ENCODE measurements at regions not wholly inside any gene's neighbourhood (a gene's known extent, or its start where the extent isn't known, plus 50 kb on each side); places are given as distances from the start of the nearest gene placed in this dataset.
A peak's percentile ranks its signal among the peaks of the same experiment; 100 is the strongest.

DNA sequence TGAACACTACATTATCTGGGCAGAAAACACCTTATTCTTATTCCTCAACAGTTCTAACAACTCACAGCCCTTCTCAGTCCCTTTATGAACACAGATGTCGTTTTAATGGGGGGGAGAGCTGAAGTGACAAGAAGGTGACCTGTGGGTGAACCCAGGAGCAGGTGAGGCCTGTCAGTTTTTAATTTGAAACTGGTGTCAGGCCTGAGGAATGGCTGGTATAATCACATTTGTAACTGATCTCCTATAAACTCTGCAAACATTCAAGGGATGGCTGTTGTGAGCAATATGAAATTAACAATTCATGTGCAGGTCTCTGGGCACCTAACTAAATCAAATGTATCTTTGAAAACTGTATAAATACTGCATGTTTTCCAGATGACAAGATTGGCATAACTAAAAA is 362.1 kb upstream of the NR5A2 start:
- no peak overlapping the region for H4K91ac ChIP-seq (ENCODE audit: low read depth, low read length)
- no peak overlapping the region for H3K9ac ChIP-seq (ENCODE audit: low read length)
- H3K27ac ChIP-seq (ENCODE audit: low read depth, low read length) = no peak overlapping the region
- no peak overlapping the region for H2BK120ac ChIP-seq (ENCODE audit: insufficient read depth, low read length, poor library complexity)
- no peaks in the 10 kb centered on the region for H3K36me3 ChIP-seq (ENCODE audit: control insufficient read depth in 1 of 2, insufficient read depth in 2 of 2, low read length in 2 of 2)
- no peak overlapping the region for H3K18ac ChIP-seq (ENCODE audit: low read length)
- H3K14ac ChIP-seq (ENCODE audit: low read length) = no peak overlapping the region
- H3K79me1 ChIP-seq (ENCODE audit: low read length) = peaks cover 2% of the 10 kb centered on the region
- no peak overlapping the region for H2AK5ac ChIP-seq (ENCODE audit: low read length)
- DNase-seq = no peak
- H3K27me3 ChIP-seq (ENCODE audit: insufficient read depth, low read length) = no peaks in the 10 kb centered on the region
- no peak overlapping the region for H3K4ac ChIP-seq (ENCODE audit: low read depth, low read length)
- H2BK12ac ChIP-seq (ENCODE audit: low read length) = no peak overlapping the region
- no peak overlapping the region for H4K12ac ChIP-seq (ENCODE audit: low read depth, low read length)
- H2BK5ac ChIP-seq (ENCODE audit: low read depth, low read length, poor library complexity) = no peak overlapping the region
- no peak overlapping the region for H3K4me2 ChIP-seq (ENCODE audit: low read length)
- H4K8ac ChIP-seq (ENCODE audit: low read depth, low read length) = no peak overlapping the region
- H3K4me1 ChIP-seq (ENCODE audit: control insufficient read depth in 1 of 2, insufficient read depth in 2 of 2, low read length in 2 of 2) = peaks cover 4 to 5% of the 10 kb centered on the region in 2 experiments
- H3K79me2 ChIP-seq (ENCODE audit: control insufficient read depth, insufficient read depth, low read length, poor library complexity) = no peaks in the 10 kb centered on the region
- no CpG with 5 or more reads among the region's 1 CpG for WGBS (ENCODE audit: extremely low coverage, insufficient coverage, insufficient read length)
- no peak overlapping the region for H3K23ac ChIP-seq (ENCODE audit: low read length)
- H3K9me3 ChIP-seq (ENCODE audit: insufficient read depth, low read depth, low read length) = no peaks in the 10 kb centered on the region
- no peak overlapping the region for H2AFZ ChIP-seq (ENCODE audit: insufficient read depth, low read length, poor library complexity)
- no peak overlapping the region for H3K4me3 ChIP-seq (ENCODE audit: low read depth, low read length)

DNA sequence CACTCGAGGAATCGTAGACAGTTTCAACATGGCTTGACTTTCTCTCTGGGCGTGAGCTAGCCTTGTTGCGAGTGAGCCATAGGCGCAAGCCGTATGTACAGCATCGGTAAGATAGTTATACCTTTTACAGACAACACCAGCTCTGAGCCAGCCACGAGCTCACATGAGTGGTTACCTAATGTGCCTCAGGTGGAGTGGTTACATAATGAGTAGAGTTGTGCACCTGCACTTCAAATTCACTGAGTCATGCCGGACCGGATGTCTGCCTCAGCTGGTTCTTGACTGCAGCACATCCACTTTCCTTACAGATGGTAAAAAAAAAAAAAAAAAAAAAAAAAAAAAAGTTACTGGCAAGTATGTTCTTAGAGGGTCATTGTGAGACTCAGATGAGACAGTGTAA is 360.4 kb upstream of the NR5A2 start:
- Histone ChIP-seq H3K36me3 (ENCODE audit: control insufficient read depth in 1 of 2, insufficient read depth in 2 of 2, low read length in 2 of 2) (no peaks in the 10 kb centered on the region), H3K9me3 (ENCODE audit: insufficient read depth, low read depth, low read length) (no peaks in the 10 kb centered on the region), H3K79me1 (ENCODE audit: low read length) (peaks cover 2% of the 10 kb centered on the region), H2BK12ac (ENCODE audit: low read length) (no peak overlapping the region), H3K27ac (ENCODE audit: low read depth, low read length) (no peak overlapping the region), H3K23ac (ENCODE audit: low read length) (no peak overlapping the region), H2AFZ (ENCODE audit: insufficient read depth, low read length, poor library complexity) (no peak overlapping the region), H3K18ac (ENCODE audit: low read length) (no peak overlapping the region), H4K12ac (ENCODE audit: low read depth, low read length) (no peak overlapping the region), H3K4me3 (ENCODE audit: low read depth, low read length) (no peak overlapping the region), H4K91ac (ENCODE audit: low read depth, low read length) (no peak overlapping the region), H2BK120ac (ENCODE audit: insufficient read depth, low read length, poor library complexity) (no peak overlapping the region), H3K4ac (ENCODE audit: low read depth, low read length) (no peak overlapping the region), H2BK5ac (ENCODE audit: low read depth, low read length, poor library complexity) (no peak overlapping the region), H4K8ac (ENCODE audit: low read depth, low read length) (no peak overlapping the region), H3K27me3 (ENCODE audit: insufficient read depth, low read length) (no peaks in the 10 kb centered on the region), H2AK5ac (ENCODE audit: low read length) (no peak overlapping the region), H3K14ac (ENCODE audit: low read length) (no peak overlapping the region), H3K4me2 (ENCODE audit: low read length) (no peak overlapping the region), H3K79me2 (ENCODE audit: control insufficient read depth, insufficient read depth, low read length, poor library complexity) (no peaks in the 10 kb centered on the region), H3K9ac (ENCODE audit: low read length) (no peak overlapping the region), H3K4me1 (ENCODE audit: control insufficient read depth in 1 of 2, insufficient read depth in 2 of 2, low read length in 2 of 2) (peaks cover 4 to 5% of the 10 kb centered on the region in 2 experiments)
- no CpG with 5 or more reads among the region's 10 CpGs for WGBS (ENCODE audit: extremely low coverage, insufficient coverage, insufficient read length)
- peak; percentile 68 to 77 for DNase-seq

DNA sequence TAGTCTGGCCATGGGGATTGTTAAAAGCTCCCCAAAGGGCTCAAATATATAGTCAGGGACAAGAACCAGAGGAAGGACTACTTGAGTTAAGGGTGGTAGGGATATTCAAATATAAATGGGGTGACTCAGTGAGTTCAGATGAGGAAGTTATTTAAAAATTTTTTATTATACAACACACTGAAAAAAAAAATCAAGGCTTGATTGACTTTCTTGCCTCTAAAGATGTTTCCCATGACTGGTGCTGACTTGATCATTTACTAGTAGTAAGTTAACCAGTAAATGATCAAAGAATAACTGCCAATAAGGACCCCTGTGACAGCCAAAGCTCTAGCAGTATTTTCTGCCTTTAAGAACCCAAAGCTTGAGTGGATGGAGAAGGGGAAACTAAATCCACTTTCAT is 357.6 kb upstream of the NR5A2 start:
- peaks cover 4 to 5% of the 10 kb centered on the region in 2 experiments for H3K4me1 ChIP-seq (ENCODE audit: control insufficient read depth in 1 of 2, insufficient read depth in 2 of 2, low read length in 2 of 2)
- H2AFZ ChIP-seq (ENCODE audit: insufficient read depth, low read length, poor library complexity) = no peak overlapping the region
- H3K27me3 ChIP-seq (ENCODE audit: insufficient read depth, low read length) = no peaks in the 10 kb centered on the region
- no peaks in the 10 kb centered on the region for H3K9me3 ChIP-seq (ENCODE audit: insufficient read depth, low read depth, low read length)
- H3K23ac ChIP-seq (ENCODE audit: low read length) = no peak overlapping the region
- no peak overlapping the region for H4K12ac ChIP-seq (ENCODE audit: low read depth, low read length)
- no peaks in the 10 kb centered on the region for H3K36me3 ChIP-seq (ENCODE audit: control insufficient read depth in 1 of 2, insufficient read depth in 2 of 2, low read length in 2 of 2)
- no peak overlapping the region for H2AK5ac ChIP-seq (ENCODE audit: low read length)
- no peak overlapping the region for H3K9ac ChIP-seq (ENCODE audit: low read length)
- H4K8ac ChIP-seq (ENCODE audit: low read depth, low read length) = no peak overlapping the region
- H2BK120ac ChIP-seq (ENCODE audit: insufficient read depth, low read length, poor library complexity) = no peak overlapping the region
- no peak overlapping the region for H3K4me2 ChIP-seq (ENCODE audit: low read length)
- H2BK12ac ChIP-seq (ENCODE audit: low read length) = no peak overlapping the region
- H4K91ac ChIP-seq (ENCODE audit: low read depth, low read length) = no peak overlapping the region
- no peak overlapping the region for H3K18ac ChIP-seq (ENCODE audit: low read length)
- H3K14ac ChIP-seq (ENCODE audit: low read length) = no peak overlapping the region
- no peak overlapping the region for H3K4ac ChIP-seq (ENCODE audit: low read depth, low read length)
- H3K79me1 ChIP-seq (ENCODE audit: low read length) = peaks cover 2% of the 10 kb centered on the region
- no peak overlapping the region for H3K27ac ChIP-seq (ENCODE audit: low read depth, low read length)
- no peaks in the 10 kb centered on the region for H3K79me2 ChIP-seq (ENCODE audit: control insufficient read depth, insufficient read depth, low read length, poor library complexity)
- no peak overlapping the region for H2BK5ac ChIP-seq (ENCODE audit: low read depth, low read length, poor library complexity)
- no peak overlapping the region for H3K4me3 ChIP-seq (ENCODE audit: low read depth, low read length)
- DNase-seq = no peak

DNA sequence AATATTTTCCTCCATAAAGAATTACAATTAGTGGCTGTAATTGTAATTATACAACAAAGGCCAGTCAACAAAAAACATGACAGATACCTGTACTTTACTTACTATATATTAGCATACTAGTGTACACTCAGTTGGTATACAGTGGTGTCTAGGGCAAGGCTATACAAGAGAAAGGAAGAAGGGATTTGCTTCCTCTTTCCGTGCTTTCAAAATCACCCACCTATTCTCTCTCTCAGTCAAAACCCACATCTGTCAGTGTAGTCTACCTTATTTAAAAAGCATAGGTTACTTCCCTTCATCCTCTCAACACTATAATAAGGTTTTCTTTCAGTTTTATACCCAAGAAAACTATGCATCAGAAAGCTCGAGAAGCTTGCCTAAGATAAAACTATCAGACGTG is 355.8 kb upstream of the NR5A2 start:
- H3K27me3 ChIP-seq (ENCODE audit: insufficient read depth, low read length) = no peaks in the 10 kb centered on the region
- H4K91ac ChIP-seq (ENCODE audit: low read depth, low read length) = no peak overlapping the region
- H3K18ac ChIP-seq (ENCODE audit: low read length) = no peak overlapping the region
- no peak overlapping the region for H3K14ac ChIP-seq (ENCODE audit: low read length)
- H2BK5ac ChIP-seq (ENCODE audit: low read depth, low read length, poor library complexity) = no peak overlapping the region
- H2AFZ ChIP-seq (ENCODE audit: insufficient read depth, low read length, poor library complexity) = no peak overlapping the region
- peaks cover 4 to 5% of the 10 kb centered on the region in 2 experiments for H3K4me1 ChIP-seq (ENCODE audit: control insufficient read depth in 1 of 2, insufficient read depth in 2 of 2, low read length in 2 of 2)
- H3K4me3 ChIP-seq (ENCODE audit: low read depth, low read length) = no peak overlapping the region
- H3K9ac ChIP-seq (ENCODE audit: low read length) = no peak overlapping the region
- H3K36me3 ChIP-seq (ENCODE audit: control insufficient read depth in 1 of 2, insufficient read depth in 2 of 2, low read length in 2 of 2) = no peaks in the 10 kb centered on the region
- no peak overlapping the region for H3K4me2 ChIP-seq (ENCODE audit: low read length)
- no peak overlapping the region for H4K8ac ChIP-seq (ENCODE audit: low read depth, low read length)
- H3K79me2 ChIP-seq (ENCODE audit: control insufficient read depth, insufficient read depth, low read length, poor library complexity) = no peaks in the 10 kb centered on the region
- no peak overlapping the region for H2AK5ac ChIP-seq (ENCODE audit: low read length)
- no peak overlapping the region for H3K23ac ChIP-seq (ENCODE audit: low read length)
- no peak overlapping the region for H2BK12ac ChIP-seq (ENCODE audit: low read length)
- no CpG with 5 or more reads among the region's 3 CpGs for WGBS (ENCODE audit: extremely low coverage, insufficient coverage, insufficient read length)
- H4K12ac ChIP-seq (ENCODE audit: low read depth, low read length) = no peak overlapping the region
- H3K9me3 ChIP-seq (ENCODE audit: insufficient read depth, low read depth, low read length) = no peaks in the 10 kb centered on the region
- DNase-seq = no peak
- no peak overlapping the region for H2BK120ac ChIP-seq (ENCODE audit: insufficient read depth, low read length, poor library complexity)
- no peak overlapping the region for H3K27ac ChIP-seq (ENCODE audit: low read depth, low read length)
- no peak overlapping the region for H3K4ac ChIP-seq (ENCODE audit: low read depth, low read length)
- peaks cover 2% of the 10 kb centered on the region for H3K79me1 ChIP-seq (ENCODE audit: low read length)

Data from trophoblast cell (in vitro differentiated cells and primary cell).